HL-60 (cell line): ENCODE measurements at regions not wholly inside any gene's neighbourhood (a gene's known extent, or its start where the extent isn't known, plus 50 kb on each side); places are given as distances from the start of the nearest gene placed in this dataset.

Experiments used
- DNase-seq, 2 experiments: peaks; one replicate each; pipeline ENCODE4 v3.0.0-alpha.2; 2010 to 2020; ENCODE audit warnings: low read depth in 1 of 2, low spot score in 1 of 2
- H3K27ac ChIP-seq: fragments of 250-450 bp; sonication (Bioruptor Pico); replicated peaks from 2 replicates; pipeline ENCODE4 v1.5.1; 2020; ENCODE audit warnings: mild to moderate bottlenecking, moderate library complexity
- H3K27me3 ChIP-seq: fragments of 250-450 bp; sonication (Bioruptor Pico); 2 replicates; pipeline ENCODE4 v1.5.1; 2021; ENCODE audit warnings: mild to moderate bottlenecking, moderate library complexity; ENCODE audit not compliant: insufficient read depth, poor library complexity, severe bottlenecking
- H3K4me3 ChIP-seq: replicated peaks from 2 replicates; pipeline ENCODE4 v1.5.1; 2011; ENCODE audit warnings: mild to moderate bottlenecking, control low read depth, low read length; ENCODE audit not compliant: insufficient read depth
- GABPA ChIP-seq: IDR thresholded peaks from 2 replicates; pipeline ENCODE4 v1.6.1; 2012; ENCODE audit warnings: low read depth
- POLR2AphosphoS5 ChIP-seq: IDR thresholded peaks from 2 replicates; pipeline ENCODE4 v1.6.1; 2012; ENCODE audit warnings: low read depth
- SPI1 ChIP-seq: IDR thresholded peaks from 2 replicates; pipeline ENCODE4 v1.6.1; 2012; ENCODE audit warnings: low read depth, mild to moderate bottlenecking, borderline replicate concordance
- TF ChIP-seq, protein P1 (sequence below): IDR thresholded peaks from one replicate; pipeline ENCODE4 v1.5.1; 2011; ENCODE audit warnings: low read length, control low read depth, inconsistent platforms; ENCODE audit not compliant: insufficient read depth
- TF ChIP-seq, protein P2 (sequence below): IDR thresholded peaks from 2 replicates; pipeline ENCODE4 v1.6.1; 2012; ENCODE audit warnings: low read depth; ENCODE audit not compliant: insufficient replicate concordance

DNA sequence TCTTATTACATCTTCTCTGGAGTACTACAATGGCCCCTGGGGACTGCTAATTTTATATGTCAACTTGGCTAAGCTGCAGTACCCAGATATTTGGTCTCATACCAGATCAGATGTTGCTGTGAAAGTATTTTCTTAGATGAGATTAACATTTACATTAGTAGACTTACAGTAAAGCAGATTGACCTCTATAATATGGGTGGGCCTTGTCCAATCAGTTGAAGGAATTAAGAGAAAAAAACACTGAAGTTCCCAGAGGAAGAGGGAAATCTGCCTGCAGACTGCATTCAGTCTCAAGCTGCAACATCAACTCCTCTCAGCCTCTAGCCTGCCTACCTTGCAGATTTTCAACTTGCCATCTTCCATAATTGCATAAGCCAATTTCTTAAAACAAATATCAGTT lies 430.1 kb downstream of the MED13L start:
- DNase-seq = no peak
- Histone ChIP-seq H3K27me3 (no peaks in the 10 kb centered on the region), H3K27ac (no peak overlapping the region), H3K4me3 (no peak overlapping the region)
- TF ChIP-seq, protein P1, sequence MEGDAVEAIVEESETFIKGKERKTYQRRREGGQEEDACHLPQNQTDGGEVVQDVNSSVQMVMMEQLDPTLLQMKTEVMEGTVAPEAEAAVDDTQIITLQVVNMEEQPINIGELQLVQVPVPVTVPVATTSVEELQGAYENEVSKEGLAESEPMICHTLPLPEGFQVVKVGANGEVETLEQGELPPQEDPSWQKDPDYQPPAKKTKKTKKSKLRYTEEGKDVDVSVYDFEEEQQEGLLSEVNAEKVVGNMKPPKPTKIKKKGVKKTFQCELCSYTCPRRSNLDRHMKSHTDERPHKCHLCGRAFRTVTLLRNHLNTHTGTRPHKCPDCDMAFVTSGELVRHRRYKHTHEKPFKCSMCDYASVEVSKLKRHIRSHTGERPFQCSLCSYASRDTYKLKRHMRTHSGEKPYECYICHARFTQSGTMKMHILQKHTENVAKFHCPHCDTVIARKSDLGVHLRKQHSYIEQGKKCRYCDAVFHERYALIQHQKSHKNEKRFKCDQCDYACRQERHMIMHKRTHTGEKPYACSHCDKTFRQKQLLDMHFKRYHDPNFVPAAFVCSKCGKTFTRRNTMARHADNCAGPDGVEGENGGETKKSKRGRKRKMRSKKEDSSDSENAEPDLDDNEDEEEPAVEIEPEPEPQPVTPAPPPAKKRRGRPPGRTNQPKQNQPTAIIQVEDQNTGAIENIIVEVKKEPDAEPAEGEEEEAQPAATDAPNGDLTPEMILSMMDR = no peak
- TF ChIP-seq SPI1 = no peak
- no peak for TF ChIP-seq POLR2AphosphoS5
- TF ChIP-seq GABPA = no peak
- TF ChIP-seq, protein P2, sequence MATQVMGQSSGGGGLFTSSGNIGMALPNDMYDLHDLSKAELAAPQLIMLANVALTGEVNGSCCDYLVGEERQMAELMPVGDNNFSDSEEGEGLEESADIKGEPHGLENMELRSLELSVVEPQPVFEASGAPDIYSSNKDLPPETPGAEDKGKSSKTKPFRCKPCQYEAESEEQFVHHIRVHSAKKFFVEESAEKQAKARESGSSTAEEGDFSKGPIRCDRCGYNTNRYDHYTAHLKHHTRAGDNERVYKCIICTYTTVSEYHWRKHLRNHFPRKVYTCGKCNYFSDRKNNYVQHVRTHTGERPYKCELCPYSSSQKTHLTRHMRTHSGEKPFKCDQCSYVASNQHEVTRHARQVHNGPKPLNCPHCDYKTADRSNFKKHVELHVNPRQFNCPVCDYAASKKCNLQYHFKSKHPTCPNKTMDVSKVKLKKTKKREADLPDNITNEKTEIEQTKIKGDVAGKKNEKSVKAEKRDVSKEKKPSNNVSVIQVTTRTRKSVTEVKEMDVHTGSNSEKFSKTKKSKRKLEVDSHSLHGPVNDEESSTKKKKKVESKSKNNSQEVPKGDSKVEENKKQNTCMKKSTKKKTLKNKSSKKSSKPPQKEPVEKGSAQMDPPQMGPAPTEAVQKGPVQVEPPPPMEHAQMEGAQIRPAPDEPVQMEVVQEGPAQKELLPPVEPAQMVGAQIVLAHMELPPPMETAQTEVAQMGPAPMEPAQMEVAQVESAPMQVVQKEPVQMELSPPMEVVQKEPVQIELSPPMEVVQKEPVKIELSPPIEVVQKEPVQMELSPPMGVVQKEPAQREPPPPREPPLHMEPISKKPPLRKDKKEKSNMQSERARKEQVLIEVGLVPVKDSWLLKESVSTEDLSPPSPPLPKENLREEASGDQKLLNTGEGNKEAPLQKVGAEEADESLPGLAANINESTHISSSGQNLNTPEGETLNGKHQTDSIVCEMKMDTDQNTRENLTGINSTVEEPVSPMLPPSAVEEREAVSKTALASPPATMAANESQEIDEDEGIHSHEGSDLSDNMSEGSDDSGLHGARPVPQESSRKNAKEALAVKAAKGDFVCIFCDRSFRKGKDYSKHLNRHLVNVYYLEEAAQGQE = no peak

DNA sequence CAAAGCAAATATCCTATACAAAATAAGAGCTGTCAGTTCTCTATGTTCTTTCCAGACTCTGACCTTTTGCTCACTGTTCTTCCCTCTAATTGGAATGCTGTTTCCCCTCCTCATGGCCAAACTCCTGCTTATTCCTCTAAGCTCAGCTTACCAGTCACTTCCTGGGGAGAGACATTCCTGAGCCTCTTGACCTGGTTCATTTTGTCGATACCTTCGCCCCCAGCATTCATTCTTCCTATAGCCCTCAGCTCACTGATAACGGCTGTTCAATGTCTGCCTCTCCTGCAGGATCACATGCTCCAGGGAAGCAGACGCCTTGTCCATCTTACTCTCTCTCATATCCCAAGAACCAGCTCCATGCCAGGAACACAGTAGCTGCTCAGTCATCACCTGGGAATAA lies 431.0 kb downstream of the MED13L start:
- no peak overlapping the region for H3K27ac ChIP-seq
- DNase-seq = no peak
- TF ChIP-seq GABPA = no peak
- TF ChIP-seq, protein P1 = no peak
- TF ChIP-seq POLR2AphosphoS5 = no peak
- TF ChIP-seq, protein P2 = no peak
- TF ChIP-seq SPI1 = no peak

DNA sequence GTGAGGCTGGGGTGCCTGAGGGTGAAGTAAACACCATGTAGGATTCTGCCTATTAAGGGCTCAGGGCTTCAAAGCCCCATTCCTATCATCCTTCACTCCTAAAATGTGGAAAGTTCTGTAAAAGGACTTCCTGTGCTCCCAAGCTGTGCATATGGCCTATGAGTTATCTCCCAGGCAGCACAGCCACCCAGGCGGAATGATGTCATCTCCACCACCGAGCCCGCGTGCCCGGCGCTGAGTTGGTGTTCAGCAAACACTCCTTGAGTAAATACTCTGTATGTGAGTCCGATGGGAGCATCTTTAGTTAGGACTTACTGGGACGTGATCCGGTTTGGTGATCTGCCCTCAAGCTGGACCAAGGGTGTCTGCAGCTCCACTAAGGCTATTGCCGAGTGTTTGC lies 437.3 kb downstream of the MED13L start:
- TF ChIP-seq GABPA = no peak
- TF ChIP-seq, protein P2 = no peak
- TF ChIP-seq SPI1 = no peak
- TF ChIP-seq, protein P1 = no peak
- TF ChIP-seq POLR2AphosphoS5 = no peak
- H3K27ac ChIP-seq = no peak overlapping the region
- no peaks in the 10 kb centered on the region for H3K27me3 ChIP-seq
- DNase-seq = no peak
- no peak overlapping the region for H3K4me3 ChIP-seq

More for the DNA sequence above, 431.0 kb downstream of the MED13L start:
- H3K4me3 ChIP-seq = no peak overlapping the region
- H3K27me3 ChIP-seq = no peaks in the 10 kb centered on the region
